GM12891 (cell line): ENCODE measurements at regions not wholly inside any gene's neighbourhood (a gene's known extent, or its start where the extent isn't known, plus 50 kb on each side); places are given as distances from the start of the nearest gene placed in this dataset.

ENCODE experiments used
- DNase-seq: peaks from one replicate; pipeline ENCODE4 v3.0.0; 2011; ENCODE audit warnings: low spot score; ENCODE audit not compliant: insufficient read length
- FAIRE-seq: peaks from 2 replicates; lab custom pipeline; 2011; peaks lifted over from hg19 to GRCh38; lab: Jason Lieb, UNC
- PAX5 ChIP-seq: IDR thresholded peaks from 2 replicates; pipeline ENCODE4 v1.6.1; 2011; ENCODE audit warnings: low read length, moderate library complexity, mild to moderate bottlenecking; ENCODE audit not compliant: insufficient read depth, severe bottlenecking
- POLR2A ChIP-seq: IDR thresholded peaks from 2 replicates; pipeline ENCODE4 v1.6.1; 2011; ENCODE audit warnings: low read depth, low read length, control low read depth
- POLR2AphosphoS5 ChIP-seq: IDR thresholded peaks from 2 replicates; pipeline ENCODE4 v1.6.1; 2011; ENCODE audit warnings: low read depth, low read length, control low read depth
- POU2F2 ChIP-seq: IDR thresholded peaks from 2 replicates; pipeline ENCODE4 v1.6.1; 2011; ENCODE audit warnings: low read depth, mild to moderate bottlenecking, control low read depth, low read length, moderate library complexity
- SPI1 ChIP-seq: IDR thresholded peaks from 2 replicates; pipeline ENCODE4 v1.6.1; 2011; ENCODE audit warnings: low read depth, low read length, control low read depth
- TAF1 ChIP-seq: IDR thresholded peaks from 2 replicates; pipeline ENCODE4 v1.6.1; 2011; ENCODE audit warnings: low read depth, low read length, control low read depth

GRCh38 chr2:19846567-19846966 lies 55.2 kb downstream of the TTC32 start:
- no peak for FAIRE-seq
- TF ChIP-seq PAX5: no peak
- no peak for TF ChIP-seq POLR2A
- no peak for TF ChIP-seq POU2F2
- no peak for TF ChIP-seq SPI1
- TF ChIP-seq TAF1: no peak
- TF ChIP-seq POLR2AphosphoS5: no peak
- no peak for DNase-seq

- DNase-seq (no peak), FAIRE-seq (no peak)
- TF ChIP-seq POU2F2 (no peak), POLR2AphosphoS5 (no peak), TAF1 (no peak), PAX5 (no peak), SPI1 (no peak), POLR2A (no peak)
Observed at GRCh38 chr2:19846030-19846429, 55.8 kb downstream of the TTC32 start.

- FAIRE-seq (no peak), DNase-seq (no peak)
- TF ChIP-seq SPI1: no peak
- TF ChIP-seq POLR2AphosphoS5: no peak
- TF ChIP-seq PAX5: no peak
- no peak for TF ChIP-seq TAF1
- TF ChIP-seq POU2F2: no peak
- TF ChIP-seq POLR2A: no peak
Observed at GRCh38 chr2:19845323-19845920, 56.4 kb downstream of the TTC32 start.

- TF ChIP-seq POLR2AphosphoS5 (no peak), PAX5 (no peak), SPI1 (no peak), TAF1 (no peak), POU2F2 (no peak), POLR2A (no peak)
- DNase-seq (no peak), FAIRE-seq (no peak)
Observed at GRCh38 chr2:19844750-19845149, 57.0 kb downstream of the TTC32 start.

GRCh38 chr2:19843992-19844515 lies 57.7 kb downstream of the TTC32 start:
- DNase-seq: no peak
- FAIRE-seq: no peak
- no peak for TF ChIP-seq TAF1
- TF ChIP-seq PAX5: no peak
- TF ChIP-seq POLR2AphosphoS5: no peak
- no peak for TF ChIP-seq SPI1
- TF ChIP-seq POLR2A: no peak
- TF ChIP-seq POU2F2: no peak

DNA sequence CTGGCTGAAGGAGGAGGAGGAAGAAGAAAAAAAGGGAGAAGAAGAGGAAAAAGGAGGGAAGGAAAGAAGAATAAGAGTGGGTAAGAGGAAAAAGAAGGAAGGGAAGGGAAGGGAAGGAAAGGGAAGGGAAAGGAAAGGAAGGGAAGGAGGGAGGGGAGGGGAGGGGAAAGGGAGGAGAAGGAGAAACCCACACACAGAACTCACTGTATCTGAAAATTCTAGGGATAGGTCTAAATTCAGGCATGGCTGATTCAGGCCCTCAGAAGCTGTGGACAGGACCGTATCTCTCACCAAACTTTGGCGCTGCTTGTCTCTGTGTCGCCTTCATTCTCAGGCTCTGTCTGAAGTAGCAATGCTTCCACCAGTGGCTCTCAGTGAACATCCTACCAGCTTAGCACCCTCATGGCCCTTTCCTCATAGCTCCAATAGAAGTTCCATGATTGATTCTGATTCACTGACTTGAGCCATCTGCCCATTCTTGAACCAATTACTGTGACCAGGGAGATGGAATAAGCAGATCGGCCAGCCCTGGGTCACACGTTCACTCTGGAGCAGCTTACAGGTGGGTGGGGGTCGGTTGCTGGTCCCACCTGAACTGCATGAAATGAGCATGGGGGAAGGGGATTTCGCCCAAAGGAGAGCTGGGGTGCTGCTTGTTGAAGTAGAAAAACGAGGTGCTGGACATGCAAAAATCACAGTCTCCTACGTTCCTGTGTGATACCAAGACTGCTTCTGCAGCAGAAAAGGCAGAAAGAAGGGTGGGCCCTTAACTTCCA lies 59.7 kb downstream of the TTC32 start:
- FAIRE-seq (no peak), DNase-seq (no peak)
- TF ChIP-seq SPI1: no peak
- no peak for TF ChIP-seq PAX5
- no peak for TF ChIP-seq POLR2A
- no peak for TF ChIP-seq TAF1
- no peak for TF ChIP-seq POLR2AphosphoS5
- no peak for TF ChIP-seq POU2F2

DNA sequence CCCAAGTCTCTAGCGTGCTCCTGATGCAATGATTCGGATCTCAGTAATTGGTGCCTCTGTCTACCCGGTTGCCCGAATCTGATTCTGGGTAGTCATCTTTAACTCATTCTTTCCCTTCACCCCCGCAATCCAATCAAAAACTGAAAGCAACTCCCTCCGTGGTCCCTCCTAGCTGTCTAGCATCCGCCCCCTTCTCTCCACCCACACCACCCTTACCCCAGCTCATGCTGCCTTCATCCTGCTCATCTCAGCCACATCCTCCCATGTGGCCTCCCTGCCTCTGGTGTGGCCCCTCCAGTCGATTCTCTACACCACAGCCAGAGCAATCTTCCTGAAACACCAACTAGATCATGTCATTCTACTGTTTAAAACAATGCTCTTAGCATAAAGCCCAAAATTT lies 62.3 kb downstream of the TTC32 start:
- DNase-seq (no peak), FAIRE-seq (no peak)
- no peak for TF ChIP-seq POLR2AphosphoS5
- no peak for TF ChIP-seq PAX5
- TF ChIP-seq SPI1: no peak
- TF ChIP-seq TAF1: no peak
- TF ChIP-seq POU2F2: no peak
- TF ChIP-seq POLR2A: no peak

DNA sequence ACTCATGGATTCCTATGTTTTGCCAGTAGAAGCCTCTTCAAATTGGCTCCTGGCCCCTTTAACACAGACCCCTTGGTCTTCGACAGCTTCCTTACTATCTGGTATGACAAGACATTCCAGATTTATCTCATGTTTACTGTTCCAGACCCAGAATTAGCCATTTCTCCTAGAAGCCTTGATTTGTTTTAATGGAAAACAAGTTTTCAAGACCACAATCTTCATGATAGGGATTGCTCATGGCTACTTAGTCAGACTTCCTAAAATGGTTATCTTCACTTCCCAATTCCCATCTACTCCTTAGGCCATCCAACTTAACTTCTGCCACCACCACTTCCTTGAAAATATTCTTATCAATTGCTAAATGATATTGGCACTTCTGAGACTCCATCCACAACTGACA lies 63.2 kb downstream of the TTC32 start:
- no peak for DNase-seq
- no peak for FAIRE-seq
- no peak for TF ChIP-seq PAX5
- no peak for TF ChIP-seq SPI1
- no peak for TF ChIP-seq POLR2A
- TF ChIP-seq POLR2AphosphoS5: no peak
- TF ChIP-seq POU2F2: no peak
- no peak for TF ChIP-seq TAF1

GRCh38 chr2:19837235-19837766 lies 64.5 kb downstream of the TTC32 start:
- DNase-seq (no peak), FAIRE-seq (no peak)
- TF ChIP-seq SPI1 (peak; percentile 53), TAF1 (no peak), PAX5 (no peak)

GRCh38 chr2:19835781-19836281 lies 66.0 kb downstream of the TTC32 start:
- TF ChIP-seq POLR2AphosphoS5 (no peak), TAF1 (no peak), POU2F2 (no peak), PAX5 (no peak), SPI1 (no peak), POLR2A (no peak)
- no peak for DNase-seq
- no peak for FAIRE-seq
